IMR-90 (cell line): ENCODE measurements at regions not wholly inside any gene's neighbourhood (a gene's known extent, or its start where the extent isn't known, plus 50 kb on each side); places are given as distances from the start of the nearest gene placed in this dataset.

Experiments
- ATAC-seq: fragments of 200-7000 bp; cut with Tn5 transposase; 2 replicates; pipeline ENCODE4 v1.9.1; 2020; ENCODE audit warnings: low read depth, mild to moderate bottlenecking, moderate library complexity
- BruUV-seq: library from RNA; stranded (reverse); fragments of 400-500 nt; replicated peaks from 2 replicates; lab custom pipeline; 2021; lab: Mats Ljungman, UMichigan
- CTCF ChIA-PET: fragments of 300-600 bp; formaldehyde crosslinking; extraction: SDS; loops from one replicate; lab custom pipeline; 2021; ENCODE audit warnings: antibody characterized with exemption; lab: Yijun Ruan, JAX
- POLR2A ChIA-PET: fragments of 300-600 bp; sonication (Branson Sonifier 250); formaldehyde crosslinking; loops from one replicate; lab custom pipeline; 2022; ENCODE audit warnings: antibody characterized with exemption; ENCODE audit not compliant: unreplicated experiment; lab: Charles Lee
- DNase-seq: peaks from one replicate; pipeline ENCODE4 v3.0.0; 2013
- H2AFZ ChIP-seq: replicated peaks from 2 replicates; pipeline ENCODE3; 2013; ENCODE audit warnings: low read length, mild to moderate bottlenecking; ENCODE audit not compliant: poor library complexity
- H2AK5ac ChIP-seq: 2 replicates; pipeline ENCODE4 v1.6.1; 2013; ENCODE audit warnings: low read depth, low read length, inconsistent platforms
- H2AK9ac ChIP-seq: replicated peaks from 2 replicates; pipeline ENCODE3; 2013; ENCODE audit warnings: mild to moderate bottlenecking, low read depth, low read length, moderate library complexity; ENCODE audit not compliant: poor library complexity
- H2BK120ac ChIP-seq: 2 replicates; pipeline ENCODE4 v1.6.1; 2013; ENCODE audit warnings: low read depth, low read length, inconsistent platforms
- H2BK15ac ChIP-seq: 3 replicates; pipeline ENCODE4 v1.6.1; 2013; ENCODE audit warnings: low read depth, low read length, inconsistent platforms
- H2BK20ac ChIP-seq: 2 replicates; pipeline ENCODE4 v1.6.1; 2013; ENCODE audit warnings: low read depth, mild to moderate bottlenecking, inconsistent platforms, low read length, moderate library complexity
- H2BK5ac ChIP-seq: 2 replicates; pipeline ENCODE4 v1.6.1; 2013; ENCODE audit warnings: mild to moderate bottlenecking, low read depth, low read length, inconsistent platforms; ENCODE audit not compliant: poor library complexity, severe bottlenecking
- H3K14ac ChIP-seq: replicated peaks from 2 replicates; pipeline ENCODE4 v1.6.1; 2013; ENCODE audit warnings: low read depth, low read length, inconsistent platforms
- H3K18ac ChIP-seq: 2 replicates; pipeline ENCODE4 v1.6.1; 2013; ENCODE audit warnings: low read depth, low read length, control low read depth
- H3K23ac ChIP-seq: 2 replicates; pipeline ENCODE4 v1.6.1; 2013; ENCODE audit warnings: low read depth, low read length, inconsistent platforms
- H3K27ac ChIP-seq: 2 replicates; pipeline ENCODE4 v1.5.1; 2013; ENCODE audit warnings: mild to moderate bottlenecking, control low read depth, low read length; ENCODE audit not compliant: insufficient read depth
- H3K27me3 ChIP-seq: 2 replicates; pipeline ENCODE4 v1.6.1; 2013; ENCODE audit warnings: low read length; ENCODE audit not compliant: control insufficient read depth, insufficient read depth
- H3K36me3 ChIP-seq: 2 replicates; pipeline ENCODE4 v1.6.1; 2013; ENCODE audit warnings: low read length, mixed read lengths; ENCODE audit not compliant: control insufficient read depth, insufficient read depth
- H3K4ac ChIP-seq: 2 replicates; pipeline ENCODE4 v1.6.1; 2013; ENCODE audit warnings: low read depth, low read length, inconsistent platforms
- H3K4me1 ChIP-seq: 2 replicates; pipeline ENCODE4 v1.6.1; 2013; ENCODE audit warnings: low read length, mixed read lengths; ENCODE audit not compliant: control insufficient read depth, insufficient read depth
- H3K4me2 ChIP-seq: 2 replicates; pipeline ENCODE4 v1.6.1; 2013; ENCODE audit warnings: low read depth, mild to moderate bottlenecking, control low read depth, low read length, moderate library complexity
- H3K4me3 ChIP-seq: 2 replicates; pipeline ENCODE4 v1.5.1; 2013; ENCODE audit warnings: low read depth, mild to moderate bottlenecking, control low read depth, low read length, moderate library complexity; ENCODE audit not compliant: insufficient read depth
- H3K56ac ChIP-seq: 2 replicates; pipeline ENCODE4 v1.6.1; 2013; ENCODE audit warnings: low read length, inconsistent platforms; ENCODE audit not compliant: insufficient read depth; ENCODE audit errors: extremely low read depth
- H3K79me1 ChIP-seq, 2 experiments: 2 replicates each; pipeline ENCODE4 v1.6.1; 2013; ENCODE audit warnings: low read length in 2 of 2, inconsistent platforms in 1 of 2, low read depth in 1 of 2
- H3K9ac ChIP-seq: 2 replicates; pipeline ENCODE4 v1.6.1; 2013; ENCODE audit warnings: low read depth, low read length, control low read depth
- H3K9me1 ChIP-seq: 2 replicates; pipeline ENCODE4 v1.6.1; 2013; ENCODE audit warnings: low read length, inconsistent platforms; ENCODE audit not compliant: insufficient read depth
- H3K9me3 ChIP-seq: 2 replicates; pipeline ENCODE4 v1.6.1; 2013; ENCODE audit warnings: low read length; ENCODE audit not compliant: control insufficient read depth, insufficient read depth
- H4K20me1 ChIP-seq: 2 replicates; pipeline ENCODE4 v1.6.1; 2013; ENCODE audit warnings: low read length, inconsistent platforms; ENCODE audit not compliant: insufficient read depth
- H4K5ac ChIP-seq: 2 replicates; pipeline ENCODE4 v1.6.1; 2013; ENCODE audit warnings: mild to moderate bottlenecking, low read depth, low read length, control low read depth
- H4K8ac ChIP-seq, 2 experiments: 2 replicates each; pipeline ENCODE4 v1.6.1; 2013; ENCODE audit warnings: low read depth in 2 of 2, low read length in 2 of 2, control low read depth in 1 of 2, inconsistent platforms in 1 of 2
- H4K91ac ChIP-seq: 2 replicates; pipeline ENCODE4 v1.6.1; 2013; ENCODE audit warnings: low read depth, low read length, inconsistent platforms; ENCODE audit not compliant: insufficient read depth
- MAFK ChIP-seq: IDR thresholded peaks from 2 replicates; pipeline ENCODE4 v1.6.1; 2012; ENCODE audit warnings: low read depth, low read length, improper control_type of control experiment
- NFE2L2 ChIP-seq: fragments of 150-350 bp; IDR thresholded peaks from 2 replicates; pipeline ENCODE4 v1.6.1; 2016; ENCODE audit warnings: low read depth, mild to moderate bottlenecking, low read length
- POLR2A ChIP-seq: IDR thresholded peaks from 2 replicates; pipeline ENCODE4 v1.6.1; 2012; ENCODE audit warnings: mild to moderate bottlenecking, low read depth, low read length
- RAD21 ChIP-seq: IDR thresholded peaks from 2 replicates; pipeline ENCODE4 v1.6.1; 2012; ENCODE audit warnings: low read length, improper control_type of control experiment
- dilution Hi-C: fragments of 300-500 bp; cut with HindIII; formaldehyde crosslinking; loops from one replicate; pipeline ENCODE4 v1.14.3; 2018; ENCODE audit warnings: low sequenced_read_pairs; ENCODE audit not compliant: unreplicated experiment
- in situ Hi-C: fragments of 300-500 bp; cut with MboI; formaldehyde crosslinking; loops from 3 replicates; pipeline ENCODE4 v1.14.3; 2019; ENCODE audit warnings: low sequenced_read_pairs, inconsistent platforms, mixed read lengths
- intact Hi-C: fragments of 100-400 bp; cut with micrococcal nuclease; formaldehyde crosslinking; loops from 2 replicates; pipeline ENCODE4 v1.10.0; 2022

DNA sequence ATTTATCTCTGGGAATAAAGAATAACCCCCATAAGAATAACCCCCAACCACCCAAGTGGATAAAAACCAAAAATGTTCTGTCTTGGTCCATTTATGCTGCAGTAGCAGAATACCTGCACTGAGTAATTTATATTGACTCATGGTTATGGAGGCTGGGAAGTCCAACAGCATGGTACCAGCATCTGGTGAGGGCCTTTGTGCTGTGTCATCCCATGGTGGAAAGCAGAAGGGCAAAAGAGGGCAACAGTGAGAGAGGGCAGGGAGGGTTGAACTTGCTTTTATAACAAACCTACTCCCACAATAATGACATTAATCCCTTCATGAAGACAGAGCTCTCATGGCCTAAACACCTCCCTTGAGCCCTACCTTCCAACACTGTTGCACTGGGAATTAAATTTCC lies 133.7 kb downstream of the ERMARD start:
- TF ChIP-seq NFE2L2 = no peak
- no peak for TF ChIP-seq RAD21
- no peak for TF ChIP-seq MAFK
- TF ChIP-seq POLR2A = no peak
- Histone ChIP-seq H4K91ac (no peak overlapping the region), H3K18ac (no peak overlapping the region), H3K36me3 (no peaks in the 10 kb centered on the region), H3K23ac (no peak overlapping the region), H3K14ac (no peak overlapping the region), H2BK15ac (no peak overlapping the region), H4K5ac (no peak overlapping the region), H2BK20ac (no peak overlapping the region), H2AK5ac (no peak overlapping the region), H4K20me1 (no peaks in the 10 kb centered on the region), H2BK5ac (no peak overlapping the region), H3K79me1 (no peaks in the 10 kb centered on the region), H4K8ac (no peak overlapping the region), H3K4me1 (no peaks in the 10 kb centered on the region), H3K27ac (no peak overlapping the region), H2AFZ (no peak overlapping the region), H3K4me3 (no peak overlapping the region), H3K27me3 (no peaks in the 10 kb centered on the region), H2BK120ac (no peak overlapping the region), H2AK9ac (no peak overlapping the region), H3K9me3 (peaks cover 39% of the 10 kb centered on the region), H3K9me1 (no peaks in the 10 kb centered on the region), H3K4ac (no peak overlapping the region), H3K9ac (no peak overlapping the region), H3K4me2 (no peak overlapping the region), H3K56ac (no peak overlapping the region)
- ATAC-seq = no peak
- ChIA-PET POLR2A (no interaction called here), CTCF (no interaction called here)
- no peak for DNase-seq
- in situ Hi-C loops = no loop called here
- dilution Hi-C loops = no loop called here
- BruUV-seq = no TSS peak
- intact Hi-C loops = no loop called here
